ENCODE measurements at regions not wholly inside any gene's neighbourhood (a gene's known extent, or its start where the extent isn't known, plus 50 kb on each side); places are given as distances from the start of the nearest gene placed in this dataset.

GRCh38 chr2:173713904-173714555 is 251.1 kb downstream of the SP3 start:
- no peak for TF ChIP-seq CTCF (IDR thresholded peaks at IDR 0.05)
- H3K27ac ChIP-seq = no peak overlapping the region
- H3K27me3 ChIP-seq = peaks cover 20% of the 10 kb centered on the region
- H3K36me3 ChIP-seq = no peaks in the 10 kb centered on the region
- H3K4me1 ChIP-seq (ENCODE audit: control insufficient read depth in 1 of 2, insufficient read depth in 1 of 2, low read depth in 1 of 2, low read length in 1 of 2) = no peaks in the 10 kb centered on the region
- H3K9me3 ChIP-seq = no peaks in the 10 kb centered on the region
- no peak overlapping the region for H3K4me3 ChIP-seq (ENCODE audit: low read depth in 1 of 2, low read length in 1 of 2)

GRCh38 chr2:173715441-173715840 is 249.7 kb downstream of the SP3 start:
- Histone ChIP-seq H3K4me3 (ENCODE audit: low read depth in 1 of 2, low read length in 1 of 2) (no peak overlapping the region), H3K4me1 (ENCODE audit: control insufficient read depth in 1 of 2, insufficient read depth in 1 of 2, low read depth in 1 of 2, low read length in 1 of 2) (no peaks in the 10 kb centered on the region), H3K36me3 (no peaks in the 10 kb centered on the region), H3K27ac (no peak overlapping the region), H3K27me3 (peaks cover 16% of the 10 kb centered on the region), H3K9me3 (no peaks in the 10 kb centered on the region)
- no peak for TF ChIP-seq CTCF (IDR thresholded peaks at IDR 0.05)

GRCh38 chr2:173716458-173717052 is 248.6 kb downstream of the SP3 start:
- peaks cover 16% of the 10 kb centered on the region for H3K27me3 ChIP-seq
- no peak overlapping the region for H3K27ac ChIP-seq
- no peaks in the 10 kb centered on the region for H3K9me3 ChIP-seq
- no peak for TF ChIP-seq CTCF (IDR thresholded peaks at IDR 0.05)
- no peaks in the 10 kb centered on the region for H3K36me3 ChIP-seq
- H3K4me1 ChIP-seq (ENCODE audit: control insufficient read depth in 1 of 2, insufficient read depth in 1 of 2, low read depth in 1 of 2, low read length in 1 of 2) = no peaks in the 10 kb centered on the region
- H3K4me3 ChIP-seq (ENCODE audit: low read depth in 1 of 2, low read length in 1 of 2) = no peak overlapping the region

- H3K4me1 ChIP-seq (ENCODE audit: control insufficient read depth in 1 of 2, insufficient read depth in 1 of 2, low read depth in 1 of 2, low read length in 1 of 2) = no peaks in the 10 kb centered on the region
- H3K4me3 ChIP-seq (ENCODE audit: low read depth in 1 of 2, low read length in 1 of 2) = no peak overlapping the region
- H3K36me3 ChIP-seq = no peaks in the 10 kb centered on the region
- no peak for TF ChIP-seq CTCF (IDR thresholded peaks at IDR 0.05)
- H3K27me3 ChIP-seq = peaks cover 24% of the 10 kb centered on the region
- no peak overlapping the region for H3K27ac ChIP-seq
- H3K9me3 ChIP-seq = no peaks in the 10 kb centered on the region
Observed at GRCh38 chr2:173719471-173719870, 245.7 kb downstream of the SP3 start.

GRCh38 chr2:173720306-173720705 is 244.9 kb downstream of the SP3 start:
- Histone ChIP-seq H3K4me3 (ENCODE audit: low read depth in 1 of 2, low read length in 1 of 2) (no peak overlapping the region), H3K27me3 (peaks cover 24% of the 10 kb centered on the region), H3K9me3 (no peaks in the 10 kb centered on the region), H3K4me1 (ENCODE audit: control insufficient read depth in 1 of 2, insufficient read depth in 1 of 2, low read depth in 1 of 2, low read length in 1 of 2) (no peaks in the 10 kb centered on the region), H3K27ac (no peak overlapping the region), H3K36me3 (no peaks in the 10 kb centered on the region)
- TF ChIP-seq CTCF (IDR thresholded peaks at IDR 0.05) = no peak
